IPS DF 6.9 (cell line): ENCODE measurements at regions not wholly inside any gene's neighbourhood (a gene's known extent, or its start where the extent isn't known, plus 50 kb on each side); places are given as distances from the start of the nearest gene placed in this dataset.
A peak's percentile ranks its signal among the peaks of the same experiment; 100 is the strongest.

Experiments
- DNase-seq: peaks from one replicate; pipeline ENCODE4 v3.0.0-alpha.2; 2013; ENCODE audit warnings: low read depth, low spot score
- H3K27ac ChIP-seq: one replicate; pipeline ENCODE4 v1.5.1; 2013; ENCODE audit warnings: low read length, control low read depth
- H3K27me3 ChIP-seq: 2 replicates; pipeline ENCODE4 v1.6.1; 2013; ENCODE audit warnings: mild to moderate bottlenecking, low read length; ENCODE audit not compliant: control insufficient read depth, insufficient read depth
- H3K36me3 ChIP-seq: 2 replicates; pipeline ENCODE4 v1.6.1; 2013; ENCODE audit warnings: low read length; ENCODE audit not compliant: control insufficient read depth, insufficient read depth
- H3K4me1 ChIP-seq: 2 replicates; pipeline ENCODE4 v1.6.1; 2013; ENCODE audit warnings: low read length; ENCODE audit not compliant: control insufficient read depth, insufficient read depth
- H3K4me3 ChIP-seq: 2 replicates; pipeline ENCODE4 v1.5.1; 2013; ENCODE audit warnings: mild to moderate bottlenecking, low read length
- H3K9me3 ChIP-seq: 2 replicates; pipeline ENCODE4 v1.6.1; 2013; ENCODE audit warnings: low read length, inconsistent platforms; ENCODE audit not compliant: control insufficient read depth, insufficient read depth
- WGBS: extraction: QIAGEN DNeasy Blood & Tissue Kit; methylation state at CpG from one replicate; pipeline ENCODE4 v1.1.7; 2013; ENCODE audit warnings: mixed read lengths, missing lambda C conversion rate; ENCODE audit not compliant: insufficient read length, insufficient coverage; 5-methylcytosine and 5-hydroxymethylcytosine counted together

GRCh38 chr21:27371115-27371974, 404.5 kb upstream of the ADAMTS5 start:
- no peak overlapping the region for H3K4me3 ChIP-seq
- no peaks in the 10 kb centered on the region for H3K27me3 ChIP-seq
- H3K27ac ChIP-seq: no peak overlapping the region
- no peaks in the 10 kb centered on the region for H3K9me3 ChIP-seq
- DNase-seq: no peak
- H3K36me3 ChIP-seq: no peaks in the 10 kb centered on the region
- no CpG with 5 or more reads among the region's 5 CpGs for WGBS
- H3K4me1 ChIP-seq: peaks cover 4% of the 10 kb centered on the region; the same call in 1 of the 2 replicates

- peak; percentile 16 for DNase-seq
- Histone ChIP-seq H3K4me1 (peaks cover 4% of the 10 kb centered on the region; the same call in 1 of the 2 replicates), H3K9me3 (no peaks in the 10 kb centered on the region), H3K27me3 (no peaks in the 10 kb centered on the region), H3K36me3 (no peaks in the 10 kb centered on the region), H3K4me3 (no peak overlapping the region), H3K27ac (peak overlapping the region; percentile 86)
- no CpG with 5 or more reads among the region's 3 CpGs for WGBS
Measured at GRCh38 chr21:27369978-27370571, 403.2 kb upstream of the ADAMTS5 start.

GRCh38 chr21:27369234-27369633, 402.3 kb upstream of the ADAMTS5 start:
- Histone ChIP-seq H3K4me1 (peaks cover 4% of the 10 kb centered on the region; the same call in 1 of the 2 replicates), H3K36me3 (no peaks in the 10 kb centered on the region), H3K4me3 (no peak overlapping the region), H3K27ac (no peak overlapping the region), H3K9me3 (no peaks in the 10 kb centered on the region), H3K27me3 (no peaks in the 10 kb centered on the region)
- WGBS: no CpG with 5 or more reads among the region's 2 CpGs
- no peak for DNase-seq

GRCh38 chr21:27366646-27367235, 399.9 kb upstream of the ADAMTS5 start:
- H3K4me3 ChIP-seq: no peak overlapping the region
- no CpG with 5 or more reads among the region's 3 CpGs for WGBS
- H3K27ac ChIP-seq: no peak overlapping the region
- no peaks in the 10 kb centered on the region for H3K9me3 ChIP-seq
- peaks cover 4% of the 10 kb centered on the region; the same call in 1 of the 2 replicates for H3K4me1 ChIP-seq
- no peaks in the 10 kb centered on the region for H3K27me3 ChIP-seq
- no peak for DNase-seq
- no peaks in the 10 kb centered on the region for H3K36me3 ChIP-seq

GRCh38 chr21:27366036-27366435, 399.1 kb upstream of the ADAMTS5 start:
- H3K4me3 ChIP-seq: no peak overlapping the region
- H3K27ac ChIP-seq: no peak overlapping the region
- no peaks in the 10 kb centered on the region for H3K36me3 ChIP-seq
- no peaks in the 10 kb centered on the region for H3K9me3 ChIP-seq
- no peaks in the 10 kb centered on the region for H3K27me3 ChIP-seq
- H3K4me1 ChIP-seq: peaks cover 4% of the 10 kb centered on the region; the same call in 1 of the 2 replicates
- no peak for DNase-seq
- whole genome bisulfite sequencing: no CpG with 5 or more reads among the region's 4 CpGs

- no peak overlapping the region for H3K4me3 ChIP-seq
- H3K27ac ChIP-seq: no peak overlapping the region
- H3K9me3 ChIP-seq: no peaks in the 10 kb centered on the region
- no peaks in the 10 kb centered on the region for H3K36me3 ChIP-seq
- H3K27me3 ChIP-seq: no peaks in the 10 kb centered on the region
- DNase-seq: no peak
- peaks cover 4% of the 10 kb centered on the region; the same call in 1 of the 2 replicates for H3K4me1 ChIP-seq
Measured at GRCh38 chr21:27365394-27365793, 398.5 kb upstream of the ADAMTS5 start.

- Histone ChIP-seq H3K27me3 (no peaks in the 10 kb centered on the region), H3K9me3 (no peaks in the 10 kb centered on the region), H3K4me3 (no peak overlapping the region), H3K27ac (no peak overlapping the region), H3K36me3 (no peaks in the 10 kb centered on the region), H3K4me1 (no peaks in the 10 kb centered on the region)
- no CpG with 5 or more reads among the region's 3 CpGs for WGBS
- no peak for DNase-seq
Measured at GRCh38 chr21:27363719-27364477, 397.0 kb upstream of the ADAMTS5 start.

- Histone ChIP-seq H3K27ac (no peak overlapping the region), H3K27me3 (no peaks in the 10 kb centered on the region), H3K4me3 (no peak overlapping the region), H3K9me3 (no peaks in the 10 kb centered on the region), H3K4me1 (no peaks in the 10 kb centered on the region), H3K36me3 (no peaks in the 10 kb centered on the region)
- DNase-seq: no peak
- no CpG with 5 or more reads among the region's 1 CpG for WGBS
Measured at GRCh38 chr21:27362249-27362648, 395.4 kb upstream of the ADAMTS5 start.

- no peak for DNase-seq
- Histone ChIP-seq H3K4me1 (no peaks in the 10 kb centered on the region), H3K9me3 (no peaks in the 10 kb centered on the region), H3K27ac (no peak overlapping the region), H3K27me3 (no peaks in the 10 kb centered on the region), H3K4me3 (no peak overlapping the region), H3K36me3 (no peaks in the 10 kb centered on the region)
Measured at GRCh38 chr21:27359141-27359540, 392.3 kb upstream of the ADAMTS5 start.

GRCh38 chr21:27352885-27353284, 386.0 kb upstream of the ADAMTS5 start:
- DNase-seq: no peak
- H3K4me3 ChIP-seq: no peak overlapping the region
- no peaks in the 10 kb centered on the region for H3K4me1 ChIP-seq
- no peaks in the 10 kb centered on the region for H3K9me3 ChIP-seq
- no peaks in the 10 kb centered on the region for H3K36me3 ChIP-seq
- no peaks in the 10 kb centered on the region for H3K27me3 ChIP-seq
- no peak overlapping the region for H3K27ac ChIP-seq
